ENCODE measurements at regions not wholly inside any gene's neighbourhood (a gene's known extent, or its start where the extent isn't known, plus 50 kb on each side); places are given as distances from the start of the nearest gene placed in this dataset.

- ATAC-seq (replicated peaks in 1 of 2) = no peak
- H3K4me3 Mint-ChIP-seq = no peak overlapping the region
- no peak for DNase-seq
Measured at GRCh38 chr1:81135524-81135923, 665.2 kb upstream of the ADGRL2 start.

DNA sequence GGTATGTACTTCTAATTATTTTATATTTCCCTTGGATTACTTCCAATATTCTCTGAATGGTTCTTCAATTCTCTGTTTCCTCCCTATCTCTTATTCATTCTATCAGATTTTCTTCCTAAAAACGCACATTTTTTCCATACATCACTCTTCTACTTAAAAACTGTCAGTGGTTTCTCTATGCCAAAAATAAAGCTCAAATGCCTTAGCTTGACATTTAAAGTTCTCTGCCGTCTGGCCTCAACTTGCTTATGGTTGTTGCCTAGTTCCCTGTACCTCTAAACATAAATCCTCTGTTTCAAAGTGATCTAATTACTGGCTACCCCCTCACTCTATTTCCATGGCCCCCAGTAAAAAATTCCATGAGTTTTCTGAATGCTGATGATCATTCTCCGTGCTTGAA, 671.0 kb upstream of the ADGRL2 start:
- H3K4me1 Mint-ChIP-seq (ENCODE audit: low read depth) = no peaks in the 10 kb centered on the region
- H3K9me3 Mint-ChIP-seq = peaks cover 0 to 4% of the 10 kb centered on the region in 2 donors
- H3K27me3 Mint-ChIP-seq (ENCODE audit: low read depth) = no peaks in the 10 kb centered on the region
- ATAC-seq (replicated peaks in 1 of 2) (no peak), DNase-seq (no peak)
- H3K27ac Mint-ChIP-seq = no peak overlapping the region
- peaks cover 0 to 2% of the 10 kb centered on the region in 2 donors for H3K36me3 Mint-ChIP-seq (ENCODE audit: insufficient read depth in 2 of 2)
- H3K4me3 Mint-ChIP-seq = no peak overlapping the region

More at GRCh38 chr1:81135524-81135923, 665.2 kb upstream of the ADGRL2 start:
- no peaks in the 10 kb centered on the region for H3K36me3 Mint-ChIP-seq (ENCODE audit: insufficient read depth in 2 of 2)
- H3K4me1 Mint-ChIP-seq (ENCODE audit: low read depth) = no peaks in the 10 kb centered on the region
- H3K27ac Mint-ChIP-seq = no peak overlapping the region
- peaks cover 2 to 5% of the 10 kb centered on the region in 2 donors for H3K9me3 Mint-ChIP-seq
- no peaks in the 10 kb centered on the region for H3K27me3 Mint-ChIP-seq (ENCODE audit: low read depth)

DNA sequence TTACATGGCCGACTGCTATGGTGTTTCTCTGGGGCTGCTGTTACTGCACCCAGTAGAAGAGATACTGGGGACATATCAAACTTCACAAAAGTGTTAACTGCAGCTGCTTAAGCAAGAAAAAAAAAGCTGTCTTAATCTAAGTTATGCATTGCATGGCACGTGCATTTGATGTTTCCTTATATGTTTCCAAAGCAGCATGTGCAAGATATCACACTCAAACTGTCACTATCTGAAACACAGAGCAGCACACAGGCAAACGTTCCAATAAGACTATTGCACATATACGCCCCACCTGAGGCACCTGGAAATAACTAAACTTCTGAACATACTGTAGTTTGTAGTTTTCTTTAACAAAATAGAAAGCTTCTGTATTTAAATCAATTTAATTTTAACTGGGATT, 671.4 kb upstream of the ADGRL2 start:
- no peaks in the 10 kb centered on the region for H3K4me1 Mint-ChIP-seq (ENCODE audit: low read depth)
- peaks cover 0 to 2% of the 10 kb centered on the region in 2 donors for H3K36me3 Mint-ChIP-seq (ENCODE audit: insufficient read depth in 2 of 2)
- no peak overlapping the region for H3K4me3 Mint-ChIP-seq
- ATAC-seq (replicated peaks in 1 of 2) (no peak), DNase-seq (no peak)
- no peaks in the 10 kb centered on the region for H3K27me3 Mint-ChIP-seq (ENCODE audit: low read depth)
- H3K27ac Mint-ChIP-seq = no peak overlapping the region
- H3K9me3 Mint-ChIP-seq = peaks cover 0 to 4% of the 10 kb centered on the region in 2 donors

GRCh38 chr1:81128079-81128478, 672.7 kb upstream of the ADGRL2 start:
- Mint-ChIP-seq H3K27ac (no peak overlapping the region), H3K4me3 (no peak overlapping the region), H3K4me1 (ENCODE audit: low read depth) (no peaks in the 10 kb centered on the region), H3K36me3 (ENCODE audit: insufficient read depth in 2 of 2) (peaks cover 0 to 2% of the 10 kb centered on the region in 2 donors), H3K27me3 (ENCODE audit: low read depth) (no peaks in the 10 kb centered on the region), H3K9me3 (peaks cover 2 to 7% of the 10 kb centered on the region in 2 donors)
- no peak for DNase-seq
- no peak for ATAC-seq (replicated peaks in 1 of 2)

GRCh38 chr1:81126989-81127581, 673.6 kb upstream of the ADGRL2 start:
- Mint-ChIP-seq H3K36me3 (ENCODE audit: insufficient read depth in 2 of 2) (peaks cover 0 to 2% of the 10 kb centered on the region in 2 donors), H3K9me3 (peaks cover 3 to 7% of the 10 kb centered on the region in 2 donors), H3K27me3 (ENCODE audit: low read depth) (no peaks in the 10 kb centered on the region), H3K4me1 (ENCODE audit: low read depth) (no peaks in the 10 kb centered on the region), H3K4me3 (no peak overlapping the region), H3K27ac (no peak overlapping the region)
- ATAC-seq (replicated peaks in 1 of 2) = no peak
- DNase-seq = no peak

- H3K4me1 Mint-ChIP-seq (ENCODE audit: low read depth) = no peaks in the 10 kb centered on the region
- no peaks in the 10 kb centered on the region for H3K27me3 Mint-ChIP-seq (ENCODE audit: low read depth)
- peaks cover 3 to 7% of the 10 kb centered on the region in 2 donors for H3K9me3 Mint-ChIP-seq
- H3K4me3 Mint-ChIP-seq = no peak overlapping the region
- DNase-seq (no peak), ATAC-seq (replicated peaks in 1 of 2) (no peak)
- H3K36me3 Mint-ChIP-seq (ENCODE audit: insufficient read depth in 2 of 2) = peaks cover 0 to 2% of the 10 kb centered on the region in 2 donors
- no peak overlapping the region for H3K27ac Mint-ChIP-seq
Measured at GRCh38 chr1:81125672-81126071, 675.1 kb upstream of the ADGRL2 start.

DNA sequence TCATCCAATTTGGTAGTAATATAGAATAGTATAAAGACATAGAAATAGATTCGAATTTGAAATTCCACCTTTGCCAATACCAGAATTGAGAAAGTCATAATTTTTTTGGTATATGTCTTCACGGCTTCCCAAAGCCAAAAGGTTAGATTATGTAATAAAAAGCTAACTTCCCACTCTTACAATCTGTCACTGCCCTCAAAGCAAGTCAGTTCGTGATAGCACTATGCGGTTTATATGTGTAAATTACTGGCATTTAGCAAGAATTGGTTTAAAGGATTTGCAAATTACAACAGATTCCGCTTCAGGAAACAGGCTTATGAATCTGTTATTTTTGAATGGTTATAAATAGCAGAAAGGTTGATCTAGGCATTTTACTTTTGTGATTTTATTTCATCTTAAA, 679.4 kb upstream of the ADGRL2 start:
- Mint-ChIP-seq H3K36me3 (ENCODE audit: insufficient read depth in 2 of 2) (no peaks in the 10 kb centered on the region), H3K4me3 (no peak overlapping the region), H3K9me3 (peaks cover 3% of the 10 kb centered on the region in 2 donors), H3K27me3 (ENCODE audit: low read depth) (no peaks in the 10 kb centered on the region), H3K4me1 (ENCODE audit: low read depth) (no peaks in the 10 kb centered on the region), H3K27ac (no peak overlapping the region)
- DNase-seq (no peak), ATAC-seq (replicated peaks in 1 of 2) (no peak)

DNA sequence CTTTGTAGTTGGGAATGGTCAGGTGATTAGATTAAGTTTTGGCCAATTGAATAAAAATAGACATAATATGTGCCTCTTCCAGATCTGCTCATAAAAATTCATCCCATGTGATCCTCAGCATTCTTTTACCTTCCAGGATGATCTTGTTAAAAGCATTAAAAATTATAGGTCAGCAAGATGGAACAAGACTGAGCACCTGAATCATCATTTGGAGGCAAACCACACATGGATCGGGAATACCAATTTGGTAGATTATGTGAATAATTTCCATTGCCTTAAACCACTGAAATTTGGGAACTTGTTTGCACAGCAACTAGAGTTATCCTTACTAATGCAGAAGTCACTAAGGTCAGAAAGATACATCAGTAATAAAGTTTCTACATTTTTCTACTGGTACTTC, 681.4 kb upstream of the ADGRL2 start:
- no peaks in the 10 kb centered on the region for H3K27me3 Mint-ChIP-seq (ENCODE audit: low read depth)
- H3K36me3 Mint-ChIP-seq (ENCODE audit: insufficient read depth in 2 of 2) = no peaks in the 10 kb centered on the region
- H3K27ac Mint-ChIP-seq = no peak overlapping the region
- DNase-seq (no peak), ATAC-seq (replicated peaks in 1 of 2) (no peak)
- no peak overlapping the region for H3K4me3 Mint-ChIP-seq
- no peaks in the 10 kb centered on the region for H3K4me1 Mint-ChIP-seq (ENCODE audit: low read depth)
- H3K9me3 Mint-ChIP-seq = peaks cover 3% of the 10 kb centered on the region in 2 donors

- H3K4me1 Mint-ChIP-seq (ENCODE audit: low read depth) = no peaks in the 10 kb centered on the region
- no peak for DNase-seq
- no peaks in the 10 kb centered on the region for H3K27me3 Mint-ChIP-seq (ENCODE audit: low read depth)
- no peak overlapping the region for H3K4me3 Mint-ChIP-seq
- H3K36me3 Mint-ChIP-seq (ENCODE audit: insufficient read depth in 2 of 2) = no peaks in the 10 kb centered on the region
- peaks cover 2 to 4% of the 10 kb centered on the region in 2 donors for H3K9me3 Mint-ChIP-seq
- no peak overlapping the region for H3K27ac Mint-ChIP-seq
- ATAC-seq (replicated peaks in 1 of 2) = no peak
Measured at GRCh38 chr1:81118550-81118949, 682.2 kb upstream of the ADGRL2 start.

DNA sequence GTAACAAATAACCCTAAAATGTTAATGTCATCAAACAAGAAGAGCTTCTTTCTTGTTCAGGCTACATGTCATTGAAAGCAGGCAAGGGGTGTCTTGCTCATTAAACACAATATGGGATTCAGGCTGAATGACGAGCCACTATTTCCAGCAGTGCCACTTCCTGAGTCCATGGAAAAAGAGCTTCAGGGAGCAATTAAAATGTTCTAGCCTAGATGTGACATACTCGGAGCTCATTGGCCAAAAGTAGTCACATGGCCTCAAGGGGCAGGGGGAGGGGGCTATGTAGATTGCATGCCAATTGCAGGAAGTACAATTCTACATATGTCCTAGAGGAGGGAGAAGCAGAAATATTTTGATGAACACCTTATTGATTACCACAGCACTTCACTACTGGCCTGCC, 685.3 kb upstream of the ADGRL2 start:
- Mint-ChIP-seq H3K9me3 (peaks cover 5 to 6% of the 10 kb centered on the region in 2 donors), H3K4me1 (ENCODE audit: low read depth) (no peaks in the 10 kb centered on the region), H3K27me3 (ENCODE audit: low read depth) (no peaks in the 10 kb centered on the region), H3K27ac (no peak overlapping the region), H3K4me3 (no peak overlapping the region), H3K36me3 (ENCODE audit: insufficient read depth in 2 of 2) (no peaks in the 10 kb centered on the region)
- DNase-seq (no peak), ATAC-seq (replicated peaks in 1 of 2) (no peak)

GRCh38 chr1:81114191-81114590, 686.5 kb upstream of the ADGRL2 start:
- no peak overlapping the region for H3K4me3 Mint-ChIP-seq
- no peaks in the 10 kb centered on the region for H3K27me3 Mint-ChIP-seq (ENCODE audit: low read depth)
- ATAC-seq (replicated peaks in 1 of 2) (no peak), DNase-seq (no peak)
- H3K36me3 Mint-ChIP-seq (ENCODE audit: insufficient read depth in 2 of 2) = no peaks in the 10 kb centered on the region
- H3K9me3 Mint-ChIP-seq = peaks cover 7 to 9% of the 10 kb centered on the region in 2 donors
- no peak overlapping the region for H3K27ac Mint-ChIP-seq
- no peaks in the 10 kb centered on the region for H3K4me1 Mint-ChIP-seq (ENCODE audit: low read depth)

DNA sequence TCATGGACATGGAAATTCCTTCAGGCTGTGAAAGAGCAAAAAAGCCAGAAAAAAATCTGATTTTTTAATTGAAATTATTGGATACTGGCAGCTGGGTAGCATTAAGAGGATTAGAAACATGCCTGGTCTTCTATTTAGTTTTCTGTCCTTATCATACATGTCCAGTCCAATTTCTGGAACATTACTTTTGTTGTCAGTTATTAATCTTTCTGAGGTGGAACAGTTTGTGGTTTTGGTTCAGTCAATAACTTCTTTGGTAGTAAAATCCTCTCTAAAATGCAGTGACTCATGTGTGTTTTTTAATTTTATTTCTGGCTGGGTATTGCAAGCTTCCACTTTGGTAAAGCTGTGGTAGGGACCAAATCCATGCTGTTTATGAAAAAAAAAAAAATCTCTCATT, 687.0 kb upstream of the ADGRL2 start:
- DNase-seq (no peak), ATAC-seq (replicated peaks in 1 of 2) (no peak)
- no peak overlapping the region for H3K4me3 Mint-ChIP-seq
- no peaks in the 10 kb centered on the region for H3K36me3 Mint-ChIP-seq (ENCODE audit: insufficient read depth in 2 of 2)
- no peak overlapping the region for H3K27ac Mint-ChIP-seq
- H3K27me3 Mint-ChIP-seq (ENCODE audit: low read depth) = no peaks in the 10 kb centered on the region
- H3K4me1 Mint-ChIP-seq (ENCODE audit: low read depth) = no peaks in the 10 kb centered on the region
- peaks cover 7 to 9% of the 10 kb centered on the region in 2 donors for H3K9me3 Mint-ChIP-seq

DNA sequence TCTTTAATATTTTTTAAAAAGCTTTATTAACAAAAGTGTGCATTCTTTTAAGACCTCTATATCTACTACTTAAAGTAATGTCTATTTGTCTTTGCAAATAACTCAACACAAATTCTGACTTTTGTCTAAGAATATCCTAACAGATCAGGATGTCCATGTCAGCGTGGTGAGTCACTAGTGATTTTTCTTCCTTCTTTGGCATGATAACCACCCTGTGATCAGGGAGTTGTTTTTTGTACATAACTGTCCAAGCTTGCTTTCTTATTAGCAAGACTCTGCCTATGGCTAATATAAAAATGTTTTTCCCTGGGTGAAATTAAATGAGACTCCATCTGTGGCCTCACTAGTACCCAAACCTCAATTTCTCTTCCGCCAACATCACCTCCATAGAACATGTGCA, 688.9 kb upstream of the ADGRL2 start:
- H3K4me1 Mint-ChIP-seq (ENCODE audit: low read depth) = no peaks in the 10 kb centered on the region
- no peaks in the 10 kb centered on the region for H3K27me3 Mint-ChIP-seq (ENCODE audit: low read depth)
- no peak for DNase-seq
- ATAC-seq (replicated peaks in 1 of 2) = no peak
- H3K4me3 Mint-ChIP-seq = no peak overlapping the region
- peaks cover 7 to 9% of the 10 kb centered on the region in 2 donors for H3K9me3 Mint-ChIP-seq
- H3K36me3 Mint-ChIP-seq (ENCODE audit: insufficient read depth in 2 of 2) = no peaks in the 10 kb centered on the region
- no peak overlapping the region for H3K27ac Mint-ChIP-seq

DNA sequence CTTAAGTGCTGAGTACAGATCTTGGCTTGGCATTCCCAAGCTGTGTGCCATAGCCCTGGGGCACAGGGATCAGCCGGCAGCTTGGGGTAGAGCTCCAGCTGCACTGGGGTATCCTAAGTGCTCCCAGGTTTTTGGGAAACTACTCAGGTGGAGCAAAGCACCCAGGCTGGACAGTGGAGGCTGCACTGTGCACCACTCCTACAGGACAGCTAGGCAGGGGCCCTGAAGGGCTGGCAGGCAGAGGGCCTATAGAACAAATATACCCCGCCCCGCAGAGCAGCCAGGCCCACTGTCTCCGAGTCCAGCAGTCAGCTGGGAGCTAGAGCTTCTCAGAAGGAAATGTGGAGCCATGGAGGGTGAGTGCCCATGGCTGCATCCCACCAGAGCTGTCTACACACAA, 691.7 kb upstream of the ADGRL2 start:
- Mint-ChIP-seq H3K36me3 (ENCODE audit: insufficient read depth in 2 of 2) (no peaks in the 10 kb centered on the region), H3K4me3 (no peak overlapping the region), H3K9me3 (peaks cover 6 to 12% of the 10 kb centered on the region in 2 donors), H3K27ac (no peak overlapping the region), H3K27me3 (ENCODE audit: low read depth) (no peaks in the 10 kb centered on the region), H3K4me1 (ENCODE audit: low read depth) (no peaks in the 10 kb centered on the region)
- DNase-seq (no peak), ATAC-seq (replicated peaks in 1 of 2) (no peak)

Data from activated T-cell treated with anti-CD3 and anti-CD28 coated beads, Interleukin-2, amount 50 U/mL, for 72 hours (primary cell).